HCT116 (cell line): ENCODE measurements at regions not wholly inside any gene's neighbourhood (a gene's known extent, or its start where the extent isn't known, plus 50 kb on each side); places are given as distances from the start of the nearest gene placed in this dataset.

ENCODE experiments used
- ATAC-seq: fragments of 200-7000 bp; cut with Tn5 transposase; 2 replicates; pipeline ENCODE4 v1.9.1; 2020; ENCODE audit warnings: mild to moderate bottlenecking, moderate library complexity
- BruUV-seq: library from RNA; stranded (reverse); fragments of 400-500 nt; replicated peaks from 2 replicates; lab custom pipeline; 2021; lab: Mats Ljungman, UMichigan
- CTCF ChIA-PET: fragments of 300-600 bp; sonication (Branson Sonifier 250); formaldehyde crosslinking; loops from one replicate; lab custom pipeline; 2021; ENCODE audit warnings: antibody characterized with exemption; lab: Charles Lee
- POLR2A ChIA-PET: fragments of 300-600, 350-600 bp; sonication (Branson Sonifier 250); formaldehyde crosslinking; loops from one replicate; lab custom pipeline; 2021; ENCODE audit warnings: antibody characterized with exemption; lab: Charles Lee
- RAD21 ChIA-PET, 2 experiments: fragments of 300-600 bp; sonication (Branson Sonifier 250); formaldehyde crosslinking; loops; one replicate each; lab custom pipeline; 2023; ENCODE audit warnings: low total read pairs in 2 of 2; ENCODE audit not compliant: uncharacterized antibody in 2 of 2, unreplicated experiment in 2 of 2, low non-redundant PET in 1 of 2; lab: Charles Lee
- DNase-seq: peaks from one replicate; pipeline ENCODE4 v3.0.0-alpha.2; 2010; ENCODE audit warnings: low read depth, low spot score
- H2AFZ ChIP-seq: fragments of 200-600 bp; shearing (Covaris generic), sonication (generic); 2 replicates; pipeline ENCODE4 v1.6.1; 2017; ENCODE audit warnings: low read depth, mixed run types, mixed read lengths, antibody characterized with exemption, low read length; ENCODE audit not compliant: poor library complexity, severe bottlenecking
- H3K27ac ChIP-seq: 2 replicates; pipeline ENCODE4 v1.5.1; 2012; ENCODE audit warnings: low read depth, low read length
- H3K27me3 ChIP-seq: fragments of 200-600 bp; sonication (generic); 2 replicates; pipeline ENCODE4 v1.6.1; 2016; ENCODE audit warnings: mixed run types, low read length, mixed read lengths; ENCODE audit not compliant: insufficient read depth
- H3K36me3 ChIP-seq, 2 experiments: fragments of 200-500 bp in 1 of 2; fragments of 200-600 bp in 1 of 2; sonication (Bioruptor generic) in 1 of 2; sonication (generic) in 1 of 2; 2 replicates each; pipeline versions ENCODE4 v1.5.1 to v1.6.1; 2014 to 2016; ENCODE audit warnings: low read length in 2 of 2, inconsistent platforms in 1 of 2, mixed read lengths in 1 of 2, mixed run types in 1 of 2; ENCODE audit not compliant: insufficient read depth in 2 of 2, control insufficient read depth in 1 of 2
- H3K4me1 ChIP-seq, 2 experiments: fragments of 200-600 bp in 1 of 2; sonication (generic) in 1 of 2; 2 replicates each; pipeline versions ENCODE4 v1.5.1 to v1.6.1; 2012 to 2017; ENCODE audit warnings: low read length in 2 of 2, inconsistent platforms in 1 of 2, mild to moderate bottlenecking in 1 of 2, mixed read lengths in 1 of 2, mixed run types in 1 of 2, moderate library complexity in 1 of 2; ENCODE audit not compliant: insufficient read depth in 2 of 2, control insufficient read depth in 1 of 2
- H3K4me2 ChIP-seq: fragments of 200-600 bp; sonication (generic); 2 replicates; pipeline ENCODE4 v1.6.1; 2017; ENCODE audit warnings: mixed run types, low read length, mixed read lengths
- H3K4me3 ChIP-seq, 2 experiments: fragments of 200-600 bp in 1 of 2; sonication (generic) in 1 of 2; replicated peaks in 1 of 2; 2 replicates each; pipeline ENCODE4 v1.5.1; 2011 to 2016; ENCODE audit warnings: low read length in 2 of 2, control low read depth in 1 of 2, low read depth in 1 of 2, mild to moderate bottlenecking in 1 of 2, mixed read lengths in 1 of 2, mixed run types in 1 of 2
- H3K79me2 ChIP-seq: fragments of 200-600 bp; sonication (generic); 2 replicates; pipeline ENCODE4 v1.6.1; 2017; ENCODE audit warnings: mild to moderate bottlenecking, mixed run types, low read length, moderate library complexity, mixed read lengths; ENCODE audit not compliant: insufficient read depth
- H3K9ac ChIP-seq: fragments of 200-600 bp; sonication (generic); 2 replicates; pipeline ENCODE4 v1.6.1; 2016; ENCODE audit warnings: low read length, mixed read lengths
- H3K9me2 ChIP-seq: fragments of 200-600 bp; sonication (generic), shearing (Covaris generic); 2 replicates; pipeline ENCODE4 v1.6.1; 2017; ENCODE audit warnings: mixed run types, mild to moderate bottlenecking, moderate library complexity; ENCODE audit not compliant: insufficient read depth
- H3K9me3 ChIP-seq, 2 experiments: fragments of 200-500 bp in 1 of 2; fragments of 200-600 bp in 1 of 2; sonication (Bioruptor generic) in 1 of 2; sonication (generic) in 1 of 2; 2 replicates each; pipeline ENCODE4 v1.6.1; 2014 to 2017; ENCODE audit warnings: low read length in 2 of 2, mixed read lengths in 2 of 2, inconsistent platforms in 1 of 2, low read depth in 1 of 2, mild to moderate bottlenecking in 1 of 2, mixed run types in 1 of 2, moderate library complexity in 1 of 2; ENCODE audit not compliant: control insufficient read depth in 1 of 2, insufficient read depth in 1 of 2
- H4K20me1 ChIP-seq: fragments of 200-600 bp; sonication (generic), shearing (Covaris generic); 2 replicates; pipeline ENCODE4 v1.6.1; 2017; ENCODE audit warnings: mixed run types, mild to moderate bottlenecking, moderate library complexity; ENCODE audit not compliant: insufficient read depth
- CTCF ChIP-seq, 3 experiments: fragments of 200-600 bp in 1 of 3; sonication (generic) in 1 of 3; IDR thresholded peaks in 2 of 3; conservative IDR thresholded peaks in 1 of 3; 2 replicates each; pipeline ENCODE4 v1.5.1; 2012 to 2017; ENCODE audit warnings: low read depth in 2 of 3, low read length in 2 of 3, antibody characterized with exemption in 1 of 3, borderline replicate concordance in 1 of 3, control low read depth in 1 of 3, mild to moderate bottlenecking in 1 of 3, mixed read lengths in 1 of 3, mixed run types in 1 of 3, moderate library complexity in 1 of 3; ENCODE audit not compliant: insufficient read depth in 1 of 3
- ELF1 ChIP-seq: IDR thresholded peaks from 2 replicates; pipeline ENCODE4 v1.6.1; 2012; ENCODE audit warnings: low read depth, borderline replicate concordance
- POLR2A ChIP-seq: IDR thresholded peaks from 2 replicates; pipeline ENCODE4 v1.7.0; 2011; ENCODE audit warnings: borderline replicate concordance; ENCODE audit not compliant: insufficient read depth, insufficient read length; ENCODE audit errors: extremely low read depth
- POLR2AphosphoS5 ChIP-seq: IDR thresholded peaks from 2 replicates; pipeline ENCODE4 v1.6.1; 2011; ENCODE audit warnings: mild to moderate bottlenecking, low read depth, low read length, moderate library complexity
- RAD21 ChIP-seq: IDR thresholded peaks from 2 replicates; pipeline ENCODE4 v1.6.1; 2012; ENCODE audit warnings: low read depth, mild to moderate bottlenecking
- REST ChIP-seq: IDR thresholded peaks from 2 replicates; pipeline ENCODE4 v1.6.1; 2012; ENCODE audit warnings: low read depth
- SP1 ChIP-seq: IDR thresholded peaks from 2 replicates; pipeline ENCODE4 v1.6.1; 2012; ENCODE audit warnings: low read depth
- intact Hi-C: fragments of 100-400 bp; cut with micrococcal nuclease; formaldehyde crosslinking; loops from 2 replicates; pipeline ENCODE4 v1.10.0; 2022
- TF ChIP-seq, protein P1 (sequence below): IDR thresholded peaks from 2 replicates; pipeline ENCODE4 v1.6.1; 2011; ENCODE audit warnings: mild to moderate bottlenecking, low read length, moderate library complexity; ENCODE audit not compliant: insufficient replicate concordance; ENCODE audit errors: extremely low read depth

DNA sequence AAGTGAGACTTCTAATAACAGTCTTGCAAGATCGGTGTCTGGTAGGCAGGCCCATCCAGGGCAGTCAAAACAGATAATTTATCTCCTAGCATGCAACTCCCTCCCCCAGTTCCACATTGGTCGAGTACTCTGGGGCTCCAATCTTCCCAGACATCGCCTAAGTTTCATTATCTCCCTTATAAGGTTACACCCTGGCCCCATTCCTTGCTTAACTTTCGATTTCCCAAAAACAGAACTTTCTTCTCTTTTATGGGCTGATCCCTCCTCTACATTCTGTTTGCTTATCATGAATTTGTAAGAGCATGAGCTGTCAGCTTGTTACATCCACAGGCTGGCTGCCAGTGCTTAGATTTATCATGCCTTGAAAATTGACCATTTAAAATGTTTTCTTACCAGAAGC is 471.3 kb downstream of the TECRL start:
- Histone ChIP-seq H3K27ac (no peak overlapping the region), H3K27me3 (no peaks in the 10 kb centered on the region), H4K20me1 (no peaks in the 10 kb centered on the region), H3K9me3 (peaks cover 0 to 9% of the 10 kb centered on the region in 2 experiments; a peak in 3 of 4 replicates), H2AFZ (no peak overlapping the region), H3K9ac (no peak overlapping the region), H3K36me3 (no peaks in the 10 kb centered on the region), H3K4me1 (no peaks in the 10 kb centered on the region), H3K9me2 (no peaks in the 10 kb centered on the region), H3K79me2 (no peaks in the 10 kb centered on the region), H3K4me2 (no peak overlapping the region), H3K4me3 (no peak overlapping the region)
- POLR2A ChIA-PET = no interaction called here
- intact Hi-C loops = no loop called here
- TF ChIP-seq ELF1 (no peak), RAD21 (no peak), SP1 (no peak), CTCF (IDR thresholded peaks at IDR 0.05 in 2 of 3, conservative IDR thresholded peaks at IDR 0.05 in 1 of 3; ENCODE audit: borderline replicate concordance in 1 of 3, insufficient read depth in 1 of 3, low read depth in 2 of 3, low read length in 2 of 3) (no peak), POLR2A (no peak), POLR2AphosphoS5 (no peak), REST (no peak)
- TF ChIP-seq, protein P1, sequence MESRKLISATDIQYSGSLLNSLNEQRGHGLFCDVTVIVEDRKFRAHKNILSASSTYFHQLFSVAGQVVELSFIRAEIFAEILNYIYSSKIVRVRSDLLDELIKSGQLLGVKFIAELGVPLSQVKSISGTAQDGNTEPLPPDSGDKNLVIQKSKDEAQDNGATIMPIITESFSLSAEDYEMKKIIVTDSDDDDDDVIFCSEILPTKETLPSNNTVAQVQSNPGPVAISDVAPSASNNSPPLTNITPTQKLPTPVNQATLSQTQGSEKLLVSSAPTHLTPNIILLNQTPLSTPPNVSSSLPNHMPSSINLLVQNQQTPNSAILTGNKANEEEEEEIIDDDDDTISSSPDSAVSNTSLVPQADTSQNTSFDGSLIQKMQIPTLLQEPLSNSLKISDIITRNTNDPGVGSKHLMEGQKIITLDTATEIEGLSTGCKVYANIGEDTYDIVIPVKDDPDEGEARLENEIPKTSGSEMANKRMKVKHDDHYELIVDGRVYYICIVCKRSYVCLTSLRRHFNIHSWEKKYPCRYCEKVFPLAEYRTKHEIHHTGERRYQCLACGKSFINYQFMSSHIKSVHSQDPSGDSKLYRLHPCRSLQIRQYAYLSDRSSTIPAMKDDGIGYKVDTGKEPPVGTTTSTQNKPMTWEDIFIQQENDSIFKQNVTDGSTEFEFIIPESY = no peak
- DNase-seq = no peak
- no peak for ATAC-seq
- CTCF ChIA-PET = no interaction called here
- RAD21 ChIA-PET = no interaction called here
- BruUV-seq = no TSS peak
